M059J (cell line): ENCODE measurements at regions not wholly inside any gene's neighbourhood (a gene's known extent, or its start where the extent isn't known, plus 50 kb on each side); places are given as distances from the start of the nearest gene placed in this dataset.
A peak's percentile ranks its signal among the peaks of the same experiment; 100 is the strongest.
"Not testable (repeated sequence)": the region's sequence is repeated elsewhere in the genome, so short reads cannot be mapped to it uniquely, and the experiment has no call there.

ENCODE experiments used
- DNase-seq: peaks from one replicate; pipeline ENCODE4 v3.0.0-alpha.2; 2012; ENCODE audit warnings: low read depth

DNA sequence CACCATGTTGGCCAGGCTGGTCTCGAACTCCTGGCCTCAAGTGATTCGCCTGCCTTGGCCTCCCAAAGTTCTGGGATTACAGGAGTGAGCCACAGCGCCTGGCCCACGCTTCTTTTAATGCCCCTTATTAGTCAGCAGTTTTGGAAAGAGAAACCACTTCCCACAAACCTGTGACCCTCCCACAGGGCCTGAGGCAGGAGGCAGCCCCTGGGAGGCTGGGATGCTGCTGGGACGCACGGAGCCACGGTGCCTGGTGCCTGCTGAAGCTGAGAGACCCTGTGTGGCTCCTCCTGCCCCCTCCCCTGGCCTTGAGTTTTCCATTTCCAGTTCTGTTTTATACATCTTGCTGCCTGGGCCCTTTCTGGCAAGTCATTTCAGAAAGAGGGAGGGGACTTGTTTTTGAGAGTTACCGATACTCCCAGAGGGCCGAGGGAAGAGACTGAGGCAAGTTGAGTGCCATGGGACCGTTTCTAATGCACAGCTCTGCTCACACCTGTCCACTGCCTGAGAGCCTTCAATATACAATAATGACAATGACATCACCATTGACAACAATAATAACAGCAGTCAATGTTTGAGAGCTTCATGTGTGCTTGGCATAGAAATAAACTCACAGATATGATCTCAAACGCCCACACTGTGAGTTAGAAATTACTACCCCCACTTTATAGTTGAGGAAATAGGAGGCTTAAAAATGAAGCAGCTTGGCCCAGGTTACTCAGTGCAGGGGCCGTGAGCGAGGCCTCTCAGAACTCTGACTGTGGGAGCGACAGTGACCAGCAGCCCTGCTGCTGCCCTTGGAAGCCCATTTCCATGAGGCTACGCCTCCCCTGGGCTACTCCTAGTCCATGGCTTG, 78.1 kb upstream of the YWHAQ start:
- DNase-seq = peak; percentile 46

DNA sequence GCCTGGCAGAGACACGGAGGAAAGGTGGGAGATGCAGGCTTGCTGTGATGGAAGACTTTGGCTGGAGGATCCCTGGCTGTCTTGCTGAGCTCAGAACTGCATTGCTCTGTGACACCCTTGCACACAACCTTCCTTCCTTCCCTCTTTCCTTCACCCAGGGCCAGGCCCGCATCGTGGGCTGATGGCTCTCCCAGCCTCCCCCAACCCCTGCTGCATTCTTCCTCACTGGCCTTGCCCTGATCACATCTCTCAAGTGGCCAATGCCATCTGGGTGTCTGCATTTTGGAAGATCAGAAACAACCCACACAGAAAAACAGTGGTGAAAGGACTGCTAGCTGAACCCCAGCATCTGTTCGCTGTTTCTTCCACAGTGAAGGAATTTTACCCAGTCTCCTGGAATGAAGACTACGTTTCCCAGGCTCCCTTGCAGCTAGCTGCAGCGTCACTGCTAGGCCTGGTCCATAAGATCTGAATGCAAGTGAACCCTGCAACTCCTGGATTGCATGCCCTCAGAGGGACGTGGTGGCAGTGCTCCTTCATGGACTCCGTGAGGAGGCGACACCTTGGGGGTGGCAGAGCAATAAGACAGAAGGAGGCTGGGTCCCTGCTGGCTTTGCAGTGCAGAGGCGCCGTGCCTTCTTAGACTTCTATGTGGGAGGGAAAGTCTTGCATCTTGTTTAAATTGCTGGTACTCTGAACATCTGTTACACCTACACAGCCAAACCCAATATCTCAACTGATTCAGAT, 78.9 kb upstream of the YWHAQ start:
- DNase-seq = no peak

DNA sequence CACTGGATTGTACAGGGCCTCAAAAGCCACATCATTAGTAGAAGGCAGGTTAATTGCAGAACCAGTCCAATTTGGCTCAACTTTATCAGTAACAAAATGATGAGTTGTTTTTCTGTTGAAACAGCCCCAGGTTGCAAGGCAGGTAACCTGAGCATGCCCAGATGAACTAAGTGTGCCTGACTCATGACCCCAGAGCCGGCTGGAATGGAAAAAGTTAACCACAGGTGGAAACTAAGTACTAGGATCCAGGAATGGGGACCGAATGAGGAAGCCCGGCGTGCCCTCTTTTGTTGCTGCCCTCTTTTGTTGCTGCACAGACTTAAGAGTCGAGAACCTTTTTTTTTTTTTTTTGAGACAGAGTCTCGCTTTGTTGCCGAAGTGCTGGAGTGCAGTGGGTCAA, 79.5 kb upstream of the YWHAQ start:
- peak; percentile 39 for DNase-seq

DNA sequence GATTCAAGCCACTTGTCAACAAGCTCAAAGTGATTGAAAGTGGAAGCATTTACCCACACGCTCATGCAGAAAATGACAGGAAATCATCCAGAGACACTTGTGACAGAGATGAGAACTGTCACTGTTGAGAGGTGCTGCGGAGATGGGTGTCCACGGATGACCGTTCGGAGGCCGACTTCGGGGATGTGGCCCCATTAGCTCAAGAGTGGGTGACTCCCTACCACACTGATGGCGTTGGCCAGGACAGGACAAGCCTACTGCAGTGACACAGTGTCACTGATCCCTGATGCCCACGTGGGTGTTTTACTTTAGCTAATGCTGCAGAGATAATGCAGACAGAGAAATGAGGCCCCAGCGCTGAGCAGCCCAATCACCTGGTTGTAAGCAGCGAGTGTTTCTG, 81.5 kb upstream of the YWHAQ start:
- no peak for DNase-seq

DNA sequence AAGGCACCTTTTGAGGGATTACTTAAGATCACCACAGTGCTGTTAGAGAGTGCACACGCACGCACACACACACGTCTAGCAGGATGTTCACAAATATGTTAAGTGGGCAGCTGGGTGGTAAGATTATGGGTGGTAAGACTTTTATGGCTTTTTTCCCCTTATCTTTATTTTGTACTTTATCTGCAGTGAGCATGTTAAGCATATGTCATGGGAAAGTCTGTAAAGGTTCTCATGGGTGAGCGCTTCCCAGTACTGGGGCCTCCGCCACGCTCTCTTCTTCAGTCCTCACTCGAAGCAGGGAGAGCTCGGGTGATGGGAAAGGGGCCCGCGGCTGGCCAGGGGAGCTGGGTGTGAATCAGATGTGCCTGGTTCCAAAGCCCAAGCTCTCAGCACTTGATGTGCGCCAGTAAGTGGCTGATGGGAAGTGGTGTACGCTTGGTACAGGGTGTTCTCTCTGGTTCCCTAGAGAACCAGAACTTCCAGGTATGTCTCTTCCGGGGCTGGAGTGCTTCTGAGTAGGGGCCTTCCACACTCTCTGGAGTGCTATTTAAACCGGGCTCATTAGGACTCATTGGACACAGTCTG, 83.9 kb upstream of the YWHAQ start:
- no peak for DNase-seq

DNA sequence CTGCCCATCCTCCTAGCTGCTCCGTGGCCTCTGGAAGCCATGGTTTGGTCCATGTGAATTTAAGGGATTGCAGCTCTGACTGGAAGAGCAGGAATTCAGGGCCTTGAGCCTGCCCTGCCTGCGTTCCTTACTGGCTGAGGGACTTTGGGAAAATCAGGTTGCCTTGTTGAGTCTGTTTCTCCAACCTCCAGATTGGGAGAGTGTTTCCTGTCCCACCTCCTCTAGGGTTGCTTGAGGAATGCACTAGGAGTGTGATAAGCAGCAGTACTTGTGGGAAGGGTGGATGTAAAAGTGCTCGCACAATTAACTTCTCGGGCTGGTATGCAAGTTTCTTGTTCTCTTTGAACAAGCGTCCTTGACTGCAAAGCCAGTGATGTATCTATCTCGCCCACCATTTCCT, 84.4 kb upstream of the YWHAQ start:
- no peak for DNase-seq

DNA sequence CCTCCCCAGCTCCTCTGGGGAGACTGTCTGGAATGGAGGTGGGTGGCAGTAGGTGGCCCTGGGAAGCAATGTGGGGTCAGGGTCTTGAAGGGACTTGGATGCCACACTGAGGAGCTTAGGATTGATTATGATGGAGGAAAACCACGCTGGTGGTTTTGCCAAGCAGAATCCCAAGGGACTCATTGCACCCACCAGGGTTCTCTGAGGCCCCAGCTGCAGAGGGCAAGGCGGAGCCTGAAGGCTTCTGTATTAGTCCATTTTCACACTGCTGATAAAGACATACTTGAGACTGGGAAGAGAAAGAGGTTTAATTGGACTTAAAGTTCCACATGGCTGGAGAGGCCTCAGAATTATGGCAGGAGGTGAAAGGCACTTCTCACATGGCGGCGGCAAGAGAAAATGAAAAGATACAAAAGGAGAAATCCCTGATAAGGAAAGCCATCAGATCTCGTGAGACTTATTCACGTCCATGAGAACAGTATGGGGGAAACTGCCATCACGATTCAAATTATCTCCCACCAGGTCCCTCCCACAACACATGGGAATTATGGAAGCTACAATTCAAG, 87.2 kb upstream of the YWHAQ start:
- no peak for DNase-seq

DNA sequence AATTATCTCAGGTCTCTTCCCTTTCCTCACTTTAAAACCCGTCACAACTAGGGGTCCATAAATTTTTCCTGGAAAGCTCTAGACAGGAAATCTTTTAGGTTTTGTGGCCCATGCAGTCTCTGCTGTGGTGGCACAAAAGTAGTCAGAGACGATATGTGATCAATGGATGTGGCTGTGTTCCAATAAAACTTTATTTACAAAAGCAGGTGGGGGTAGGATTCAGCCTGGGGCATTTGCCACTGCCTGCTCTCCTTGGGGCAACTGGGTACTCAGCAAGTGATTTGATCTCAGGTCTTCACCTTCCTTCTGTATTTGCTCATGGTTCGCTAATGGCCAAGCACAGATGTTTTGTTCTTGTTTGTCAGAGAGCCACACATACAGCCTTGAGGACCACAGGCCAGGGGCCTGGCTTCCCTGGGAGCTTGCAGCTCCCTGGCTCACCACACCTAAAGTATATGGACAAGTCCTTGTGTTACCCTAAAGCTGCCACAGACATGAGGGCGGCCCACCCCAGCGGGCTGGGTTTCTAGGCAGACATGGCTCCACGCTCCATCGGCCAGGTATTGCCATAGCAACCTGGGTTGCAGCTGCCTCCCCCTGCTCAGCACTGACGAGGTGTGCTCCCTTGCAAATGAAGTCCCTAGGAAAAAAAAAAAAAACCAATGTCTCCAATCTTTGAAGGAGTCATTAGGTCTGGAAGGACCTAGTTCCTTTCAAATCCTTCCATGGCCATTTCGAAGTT, 89.7 kb upstream of the YWHAQ start:
- no peak for DNase-seq

DNA sequence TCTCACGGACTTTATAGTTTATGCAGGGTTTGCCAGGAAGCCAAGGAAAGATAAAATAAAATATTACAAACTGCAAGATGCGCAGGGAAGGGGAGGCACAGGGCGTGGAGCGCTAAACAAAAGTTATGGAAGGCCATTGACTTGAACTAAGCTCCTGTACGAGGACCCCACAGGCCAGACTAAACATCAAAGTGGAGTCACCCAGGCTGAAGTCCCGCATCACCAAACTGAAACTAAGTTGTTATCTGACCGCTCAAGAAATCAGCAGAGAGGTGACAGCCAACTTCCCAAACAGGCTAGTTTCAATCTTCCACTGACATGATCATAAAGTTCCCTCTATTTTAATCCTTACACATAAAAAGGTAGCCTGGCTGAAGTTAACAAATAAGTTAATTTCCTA, 90.5 kb upstream of the YWHAQ start:
- no peak for DNase-seq

DNA sequence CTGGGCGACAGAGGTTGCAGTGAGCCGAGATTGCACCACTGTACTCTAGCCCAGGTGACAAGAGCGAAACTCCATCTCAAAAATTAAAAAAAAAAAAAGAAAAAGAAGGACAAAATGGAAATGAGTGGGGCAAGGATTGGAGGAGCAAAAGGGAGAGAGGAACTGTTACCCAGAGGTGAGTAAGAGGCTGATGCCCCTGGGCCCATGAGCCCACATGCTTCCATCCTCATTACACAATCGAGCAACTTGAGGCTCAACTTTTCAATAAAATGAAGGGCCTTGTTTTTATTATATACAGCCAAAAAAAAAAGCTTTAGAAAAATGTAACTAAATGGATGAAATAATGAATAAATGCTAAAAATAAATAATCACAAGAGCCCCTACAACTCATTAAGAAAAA, 91.7 kb upstream of the YWHAQ start:
- no peak for DNase-seq

DNA sequence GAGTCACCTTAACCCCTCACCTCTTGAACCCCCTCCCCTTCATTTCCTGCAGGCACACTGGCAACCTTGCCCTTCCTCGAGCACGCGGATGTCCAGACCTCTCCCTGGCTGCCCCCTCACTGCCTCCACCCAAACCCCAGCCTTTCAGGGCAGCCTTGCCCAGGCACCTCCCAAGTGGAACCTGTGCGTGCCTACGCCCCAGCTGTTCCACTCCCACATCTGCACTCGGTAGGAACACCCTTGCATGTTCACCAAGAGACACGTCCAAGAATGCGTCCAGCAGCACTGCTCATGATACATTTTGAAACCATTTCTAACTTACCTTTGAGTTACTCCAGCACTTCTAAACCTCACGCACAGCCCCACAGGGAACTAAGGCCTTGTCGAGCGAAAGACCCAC, 93.8 kb upstream of the YWHAQ start:
- no peak for DNase-seq

DNA sequence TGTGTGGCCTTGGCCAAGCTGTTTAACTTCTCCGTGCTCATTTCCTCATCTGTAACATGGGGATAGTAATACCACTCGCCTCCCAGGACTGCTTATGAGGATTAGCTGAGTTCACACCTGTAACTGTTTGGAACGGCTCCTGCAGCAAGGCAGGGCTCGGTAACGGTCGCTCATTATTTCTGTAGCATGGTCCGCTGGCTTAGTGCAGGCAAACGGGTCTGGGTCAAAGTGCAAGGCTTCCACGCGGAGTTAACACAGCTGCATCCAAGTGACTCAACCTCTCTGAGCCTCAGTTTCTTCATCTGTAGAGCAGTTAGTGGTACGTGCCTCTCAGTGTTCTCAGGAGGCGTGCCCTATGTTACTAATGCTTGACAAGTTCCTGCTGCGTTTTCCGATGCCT, 94.3 kb upstream of the YWHAQ start:
- DNase-seq = no peak

DNA sequence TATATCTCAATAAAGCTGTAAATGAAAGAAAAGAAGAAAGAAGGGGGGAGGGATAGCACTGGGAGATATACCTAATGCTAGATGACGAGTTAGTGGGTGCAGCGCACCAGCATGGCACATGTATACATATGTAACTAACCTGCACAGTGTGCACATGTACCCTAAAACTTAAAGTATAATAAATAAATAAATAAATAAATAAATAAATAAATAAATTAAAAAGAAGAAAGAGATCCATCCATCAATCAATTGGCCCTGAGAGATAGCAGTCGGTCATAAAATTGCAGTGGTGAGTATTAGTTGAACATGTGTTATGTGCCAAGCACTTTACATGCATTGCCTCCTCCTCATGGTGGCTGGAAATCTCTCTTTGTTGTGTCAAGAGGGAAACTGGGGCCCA, 95.2 kb upstream of the YWHAQ start:
- DNase-seq = not testable (repeated sequence)

DNA sequence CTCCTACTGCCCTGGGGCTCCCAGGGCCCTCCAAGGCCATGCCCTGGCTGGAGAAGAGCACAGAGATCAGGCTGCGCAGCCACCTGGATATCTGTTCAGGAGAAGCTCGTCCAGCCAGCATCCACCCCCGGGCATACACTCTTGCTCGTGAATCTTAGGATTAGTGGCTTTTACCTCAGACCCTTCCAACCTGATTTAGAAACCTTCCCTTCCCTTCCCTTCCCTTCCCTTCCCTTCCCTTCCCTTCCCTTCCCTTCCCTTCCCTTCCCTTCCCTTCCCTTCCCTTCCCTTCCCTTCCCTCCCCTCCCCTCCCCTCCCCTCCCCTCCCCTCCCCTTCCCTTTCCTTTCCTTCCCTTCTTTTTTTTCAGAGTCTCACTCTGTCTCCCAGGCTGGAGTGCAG, 99.7 kb upstream of the YWHAQ start:
- DNase-seq = not testable (repeated sequence)

DNA sequence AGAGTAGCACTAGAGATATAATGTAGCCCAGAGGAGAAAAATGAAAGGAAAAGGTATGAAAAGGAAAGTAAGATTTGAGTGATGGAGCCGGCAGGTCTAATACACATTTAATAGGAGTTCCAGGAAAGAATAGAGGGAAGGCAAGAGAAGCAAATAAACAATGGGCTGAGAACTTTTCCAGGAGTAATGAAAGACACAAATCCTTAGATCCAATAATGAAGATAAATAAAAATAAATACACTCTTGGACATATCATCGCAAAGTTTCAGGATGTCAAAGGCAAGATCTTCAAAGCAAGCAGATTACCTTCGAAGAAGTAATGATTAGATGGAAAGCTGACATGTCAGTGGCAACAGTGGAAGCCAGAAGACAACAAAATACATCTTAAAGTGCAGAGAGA, 102.0 kb upstream of the YWHAQ start:
- no peak for DNase-seq

DNA sequence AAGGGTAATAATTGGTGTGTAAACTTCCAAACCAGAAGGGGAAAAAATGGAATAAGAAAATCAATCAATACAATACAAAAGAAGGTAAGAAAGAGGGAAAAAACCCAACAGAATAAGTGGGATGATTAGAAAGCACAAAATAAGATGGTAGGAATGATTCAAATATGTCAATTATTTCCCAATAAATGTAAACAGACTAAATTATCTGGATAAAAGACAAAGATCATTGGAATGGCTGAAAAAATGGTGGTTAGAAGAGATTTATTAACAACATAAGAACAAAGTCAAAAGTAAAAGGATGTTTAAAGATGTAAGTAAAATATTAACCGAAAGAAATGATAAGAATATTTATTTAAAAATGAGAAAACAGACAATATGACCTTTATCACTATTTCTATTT, 103.5 kb upstream of the YWHAQ start:
- no peak for DNase-seq

DNA sequence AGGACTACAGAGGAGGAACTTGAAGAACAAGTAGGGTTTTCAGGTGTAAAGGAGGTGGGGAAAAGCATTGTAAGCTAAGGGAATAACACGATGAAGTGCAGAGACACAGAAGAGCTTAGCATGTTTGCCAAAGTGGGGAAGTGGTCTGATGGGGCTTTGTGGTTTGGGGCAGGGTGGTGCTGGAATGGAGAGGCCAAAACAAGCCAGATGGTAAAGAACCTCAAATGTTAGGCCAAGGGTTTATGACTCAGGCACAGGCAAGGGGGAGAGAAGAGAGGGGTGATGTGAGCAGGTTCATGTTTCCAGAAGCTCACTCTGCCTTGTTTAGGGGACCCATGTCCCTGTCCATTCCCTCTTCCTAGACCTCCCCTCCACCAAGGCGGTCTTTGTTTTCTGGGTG, 104.5 kb upstream of the YWHAQ start:
- peak; percentile 29 for DNase-seq

DNA sequence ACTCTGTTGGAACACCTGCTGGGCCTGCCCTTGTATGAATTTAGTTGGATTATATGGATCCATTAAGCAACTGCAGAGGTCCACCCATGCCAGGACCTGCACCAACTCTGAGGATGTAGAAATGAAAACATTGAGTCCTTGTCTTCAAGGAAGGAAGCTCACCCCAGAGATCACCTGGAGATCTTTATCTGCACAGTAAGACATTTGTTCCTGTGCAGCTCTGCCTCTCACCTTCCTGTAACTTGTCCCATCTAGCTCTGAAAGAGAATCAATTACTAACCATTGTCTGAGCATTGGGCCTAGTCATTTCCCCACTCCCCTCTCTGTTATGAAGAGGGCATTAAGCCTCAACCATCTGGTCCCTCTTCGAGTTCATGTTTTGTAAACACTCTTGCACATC, 105.2 kb upstream of the YWHAQ start:
- no peak for DNase-seq

DNA sequence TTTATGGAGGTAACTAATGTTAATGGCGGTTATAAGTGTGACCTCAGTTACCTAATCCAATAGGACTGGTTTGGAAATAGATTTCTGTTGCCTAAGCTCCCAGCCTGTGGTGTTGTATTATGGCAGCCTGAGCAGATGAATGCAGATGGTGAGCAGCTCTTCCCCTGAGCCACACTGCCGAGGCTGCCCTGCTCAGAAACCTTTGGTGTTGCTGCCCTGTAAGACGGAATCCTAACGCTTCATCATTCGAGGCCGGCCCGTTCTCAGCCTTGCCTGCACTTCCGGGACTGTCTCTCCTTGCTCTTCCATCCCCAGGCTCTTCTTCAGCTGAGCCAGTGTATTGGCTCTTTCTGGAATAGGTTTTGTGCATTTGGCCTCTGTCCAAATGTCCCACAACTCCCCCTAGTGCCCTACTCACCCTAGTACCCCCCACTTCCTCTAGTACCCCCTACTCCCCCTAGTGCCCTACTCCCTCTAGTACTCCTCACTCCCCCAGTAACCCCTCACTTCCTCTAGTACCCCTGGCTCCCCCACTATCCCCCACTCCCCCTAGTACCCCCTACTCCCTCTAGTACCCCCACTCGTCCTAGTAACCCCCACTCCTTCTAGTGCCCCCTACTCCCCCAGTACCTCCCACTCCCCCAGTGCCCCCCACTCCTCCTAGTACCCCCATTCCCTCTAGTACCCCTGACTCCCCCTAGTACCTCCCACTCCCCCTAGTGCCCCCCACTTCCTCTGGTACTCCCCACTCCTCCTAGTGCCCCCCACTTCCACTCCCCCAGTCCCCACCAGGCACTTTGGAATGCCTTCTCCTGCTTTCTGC, 106.0 kb upstream of the TAF1B start:
- peak; percentile 32 for DNase-seq

DNA sequence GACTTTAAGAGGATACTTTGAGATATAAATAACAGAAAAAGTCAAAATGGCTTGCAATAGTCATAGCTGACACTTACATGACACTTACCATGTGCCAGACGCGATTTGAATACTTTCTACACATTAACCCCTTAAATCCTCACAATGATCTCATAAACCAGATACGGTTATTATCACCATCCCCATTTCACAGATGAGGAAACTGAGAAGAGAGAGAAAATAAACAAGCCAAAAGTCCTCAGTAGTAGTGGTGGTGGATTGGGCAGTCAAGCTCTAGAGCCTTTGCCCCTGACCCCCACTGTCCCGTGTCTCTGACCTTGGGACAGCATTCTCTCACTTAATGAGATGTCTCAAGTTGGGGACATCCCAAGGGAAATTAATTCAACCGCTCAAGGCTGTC, 105.2 kb upstream of the TAF1B start:
- DNase-seq = no peak
